GM18873 (cell line): ENCODE measurements at regions not wholly inside any gene's neighbourhood (a gene's known extent, or its start where the extent isn't known, plus 50 kb on each side); places are given as distances from the start of the nearest gene placed in this dataset.
"Not testable (repeated sequence)": the region's sequence is repeated elsewhere in the genome, so short reads cannot be mapped to it uniquely, and the experiment has no call there.

ENCODE experiments used
- ATAC-seq: cut with Tn5 transposase; IDR thresholded peaks from one replicate; pipeline ENCODE4 v1.9.1; 2021; ENCODE audit warnings: mild to moderate bottlenecking, moderate library complexity, moderate number of reproducible peaks; ENCODE audit not compliant: unreplicated experiment, low FRiP score

DNA sequence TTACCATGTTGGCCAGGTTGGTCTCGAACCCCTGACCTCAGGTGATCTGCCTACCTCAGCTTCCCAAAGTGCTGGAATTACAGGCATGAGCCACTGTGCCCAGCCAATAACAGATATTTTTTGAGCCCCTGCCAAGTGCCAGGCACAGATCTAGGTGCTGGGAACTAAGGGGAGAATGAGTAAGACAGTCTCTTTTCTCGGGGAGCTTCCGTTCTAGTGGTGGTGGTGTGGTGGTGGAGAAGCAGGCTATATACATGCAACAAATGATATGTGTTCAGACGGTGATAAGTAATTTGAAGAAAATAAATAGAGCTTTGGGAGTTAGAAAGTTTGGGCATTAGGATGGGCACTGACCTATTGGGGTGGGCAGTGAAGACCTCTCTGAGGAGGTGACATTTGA, 76.7 kb upstream of the VKORC1L1 start:
- no peak for ATAC-seq

DNA sequence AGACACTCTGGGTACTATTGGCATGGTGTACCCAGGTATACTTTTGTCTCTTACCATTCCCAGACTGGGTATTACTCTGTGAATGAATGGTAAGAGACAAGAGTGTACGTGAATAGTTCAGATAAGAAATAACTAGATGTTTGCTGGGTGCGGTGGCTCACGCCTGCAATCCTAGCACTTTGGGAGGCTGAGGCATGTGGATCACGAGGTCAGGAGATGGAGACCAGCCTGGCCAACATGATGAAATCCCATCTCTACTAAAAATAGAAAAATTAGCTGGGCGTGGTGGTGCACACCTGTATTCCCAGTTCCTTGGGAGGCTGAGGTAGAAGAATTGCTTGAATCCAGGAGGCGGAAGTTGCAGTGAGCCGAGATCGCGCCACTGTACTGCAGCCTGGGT, 75.8 kb upstream of the VKORC1L1 start:
- ATAC-seq = not testable (repeated sequence)

GRCh38 chr7:65797566-65797965, 75.3 kb upstream of the VKORC1L1 start:
- not testable (repeated sequence) for ATAC-seq

- peak; percentile 99 for ATAC-seq
These were observed 74.5 kb upstream of the VKORC1L1 start for GRCh38 chr7:65798111-65799075.

DNA sequence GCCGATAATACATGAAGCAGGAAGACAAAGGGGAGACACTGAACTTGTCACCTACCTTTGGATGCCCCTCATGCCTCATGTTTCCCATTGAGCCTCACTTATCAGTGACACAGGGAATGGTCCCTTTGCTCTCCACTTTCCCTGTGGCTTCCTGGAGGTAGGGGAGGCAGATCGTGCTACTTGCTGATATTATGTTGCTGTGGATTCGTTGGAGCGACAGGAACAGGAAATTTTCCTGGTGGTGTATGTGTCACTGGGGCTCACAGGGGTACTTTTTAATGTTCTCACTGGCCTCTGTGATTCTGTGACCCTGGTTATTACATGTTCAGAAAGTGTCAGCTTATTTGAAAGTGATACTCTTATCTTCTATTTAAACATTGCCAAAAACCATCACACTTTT, 72.7 kb upstream of the VKORC1L1 start:
- not testable (repeated sequence) for ATAC-seq

GRCh38 chr7:65800890-65801341, 72.0 kb upstream of the VKORC1L1 start:
- ATAC-seq = no peak

GRCh38 chr7:65804887-65805286, 68.0 kb upstream of the VKORC1L1 start:
- ATAC-seq = no peak

GRCh38 chr7:65807067-65807466, 65.8 kb upstream of the VKORC1L1 start:
- ATAC-seq = not testable (repeated sequence)

- ATAC-seq = peak; percentile 93
These were observed 63.5 kb upstream of the VKORC1L1 start for GRCh38 chr7:65809259-65809981.

DNA sequence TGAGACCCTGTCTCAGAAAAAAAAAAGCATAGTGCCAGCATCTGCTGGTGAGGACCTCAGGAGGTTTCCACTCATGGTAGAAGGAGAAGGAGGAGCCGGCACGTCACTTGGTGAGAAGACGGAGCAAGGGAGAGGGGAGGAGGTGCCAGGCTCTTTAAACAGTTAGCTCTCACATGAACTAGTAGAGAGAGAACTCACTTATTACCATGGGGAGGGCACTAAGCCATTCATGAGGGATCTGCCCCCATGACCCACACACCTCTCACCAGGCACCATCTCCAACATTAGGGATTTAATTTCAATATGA, 62.9 kb upstream of the VKORC1L1 start:
- ATAC-seq = peak; percentile 31

GRCh38 chr7:65812281-65812680, 60.6 kb upstream of the VKORC1L1 start:
- ATAC-seq = no peak

DNA sequence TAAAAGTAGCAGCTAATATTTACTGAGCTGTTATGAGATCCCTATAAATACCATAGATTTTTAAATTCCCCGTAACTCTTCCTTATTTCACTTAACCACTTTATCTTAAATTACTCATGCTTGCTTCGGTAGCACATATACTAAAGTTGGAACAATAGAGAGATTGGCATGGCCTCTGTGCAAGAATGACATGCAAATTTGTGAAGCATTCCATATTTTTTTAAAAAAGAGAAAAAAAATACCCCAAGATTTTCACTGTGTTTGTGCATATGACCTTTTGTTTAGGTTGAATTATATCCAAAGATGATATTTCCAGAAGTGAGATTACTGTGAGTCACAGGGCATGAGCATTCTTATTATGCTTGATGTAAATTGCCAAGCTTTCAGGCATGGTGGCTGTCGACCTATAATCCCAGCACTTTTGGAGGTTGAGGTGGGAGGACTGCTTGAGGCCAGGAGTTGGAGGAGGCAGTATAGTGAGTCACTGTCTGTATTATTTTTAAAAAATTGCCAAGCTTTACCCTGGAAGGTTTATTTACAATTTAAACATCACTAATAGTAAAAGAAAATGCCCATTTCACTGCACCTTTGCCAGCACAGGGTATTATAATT, 58.2 kb upstream of the VKORC1L1 start:
- not testable (repeated sequence) for ATAC-seq

- ATAC-seq = no peak
These were observed 52.5 kb upstream of the VKORC1L1 start for GRCh38 chr7:65820287-65820950.
